ENCODE measurements at regions not wholly inside any gene's neighbourhood (a gene's known extent, or its start where the extent isn't known, plus 50 kb on each side); places are given as distances from the start of the nearest gene placed in this dataset.

DNA sequence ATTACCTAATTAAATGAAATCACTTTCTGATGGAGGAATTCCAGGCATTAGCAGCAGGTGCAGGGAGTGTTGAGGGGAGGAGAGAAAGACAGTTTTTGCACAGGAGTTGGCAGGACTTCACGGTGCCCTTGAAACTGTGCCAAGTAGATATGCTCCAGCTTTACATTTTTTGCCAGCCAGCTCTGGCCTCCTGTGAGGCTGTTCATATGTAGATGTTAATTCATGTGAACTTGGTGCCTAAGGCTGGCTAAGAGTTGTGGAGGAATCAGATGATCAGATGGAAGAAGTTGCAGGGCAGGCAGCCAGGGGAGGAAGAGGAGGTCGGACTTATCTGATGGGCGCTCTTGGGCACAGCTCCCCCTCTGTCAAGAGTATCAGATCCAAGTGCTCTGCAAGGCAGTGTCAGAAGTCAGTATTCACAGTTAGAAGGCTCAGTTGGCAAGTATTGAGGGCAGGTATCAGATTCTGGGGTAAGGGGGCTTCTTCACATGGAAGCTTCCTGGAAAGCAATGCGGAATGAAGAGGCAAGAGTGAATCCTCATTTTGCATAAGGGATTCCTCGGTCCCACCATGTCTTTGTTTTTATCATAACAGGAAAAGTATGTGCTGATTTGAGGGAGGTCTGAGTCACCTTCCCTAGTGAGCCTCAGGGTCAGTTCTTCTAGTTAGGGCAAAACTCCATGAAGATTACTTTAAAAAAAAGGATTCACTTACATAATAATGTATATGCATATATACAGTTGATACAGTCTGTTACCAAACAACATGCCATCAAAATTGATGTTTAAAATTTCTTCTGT is 172.6 kb upstream of the UMPS start:
- Histone ChIP-seq H3K9me3 (ENCODE audit: insufficient read depth, low read depth) (no peaks in the 10 kb centered on the region), H3K27ac (no peak overlapping the region), H3K9me2 (ENCODE audit: insufficient read depth) (no peaks in the 10 kb centered on the region), H3K36me3 (ENCODE audit: low read depth) (no peaks in the 10 kb centered on the region), H3K27me3 (ENCODE audit: insufficient read depth, low read depth) (peaks cover 53% of the 10 kb centered on the region), H4K20me1 (ENCODE audit: insufficient read depth) (peaks cover 18% of the 10 kb centered on the region), H3K79me2 (ENCODE audit: low read depth) (no peaks in the 10 kb centered on the region), H2AFZ (no peak overlapping the region), H3K4me1 (replicated peaks; ENCODE audit: insufficient read depth) (peaks cover 13% of the 10 kb centered on the region), H3F3A (ENCODE audit: insufficient read depth, low read depth) (peaks cover 9% of the 10 kb centered on the region; the same call in 1 of the 2 replicates), H3K4me3 (no peak overlapping the region), H3K4me2 (no peak overlapping the region; the same call in 1 of the 2 replicates)
- no peak for TF ChIP-seq EZH2 (IDR thresholded peaks at IDR 0.05; ENCODE audit: low read depth)
- TF ChIP-seq, protein P1, sequence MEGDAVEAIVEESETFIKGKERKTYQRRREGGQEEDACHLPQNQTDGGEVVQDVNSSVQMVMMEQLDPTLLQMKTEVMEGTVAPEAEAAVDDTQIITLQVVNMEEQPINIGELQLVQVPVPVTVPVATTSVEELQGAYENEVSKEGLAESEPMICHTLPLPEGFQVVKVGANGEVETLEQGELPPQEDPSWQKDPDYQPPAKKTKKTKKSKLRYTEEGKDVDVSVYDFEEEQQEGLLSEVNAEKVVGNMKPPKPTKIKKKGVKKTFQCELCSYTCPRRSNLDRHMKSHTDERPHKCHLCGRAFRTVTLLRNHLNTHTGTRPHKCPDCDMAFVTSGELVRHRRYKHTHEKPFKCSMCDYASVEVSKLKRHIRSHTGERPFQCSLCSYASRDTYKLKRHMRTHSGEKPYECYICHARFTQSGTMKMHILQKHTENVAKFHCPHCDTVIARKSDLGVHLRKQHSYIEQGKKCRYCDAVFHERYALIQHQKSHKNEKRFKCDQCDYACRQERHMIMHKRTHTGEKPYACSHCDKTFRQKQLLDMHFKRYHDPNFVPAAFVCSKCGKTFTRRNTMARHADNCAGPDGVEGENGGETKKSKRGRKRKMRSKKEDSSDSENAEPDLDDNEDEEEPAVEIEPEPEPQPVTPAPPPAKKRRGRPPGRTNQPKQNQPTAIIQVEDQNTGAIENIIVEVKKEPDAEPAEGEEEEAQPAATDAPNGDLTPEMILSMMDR (conservative IDR thresholded peaks at IDR 0.05): no peak
- BruUV-seq (replicated peaks): no TSS peak
- CTCF ChIA-PET: interaction anchor here (1.4 kb wide), 1 partner anchor 206 kb away, joined by 4 read pairs; no protein-coding TSS in a partner anchor
- intact Hi-C loops (cut with micrococcal nuclease; ENCODE audit: unreplicated experiment): loop anchor here (2.0 to 10.0 kb wide), 4 partner anchors 89 to 1233 kb away; no protein-coding TSS in a partner anchor
- POLR2A ChIA-PET (ENCODE audit: unreplicated experiment): interaction anchor here (0.6 kb wide), 1 partner anchor 1195 kb away, joined by 3 read pairs; no protein-coding TSS in a partner anchor
- DNase-seq: peak; percentile 20 to 39

DNA sequence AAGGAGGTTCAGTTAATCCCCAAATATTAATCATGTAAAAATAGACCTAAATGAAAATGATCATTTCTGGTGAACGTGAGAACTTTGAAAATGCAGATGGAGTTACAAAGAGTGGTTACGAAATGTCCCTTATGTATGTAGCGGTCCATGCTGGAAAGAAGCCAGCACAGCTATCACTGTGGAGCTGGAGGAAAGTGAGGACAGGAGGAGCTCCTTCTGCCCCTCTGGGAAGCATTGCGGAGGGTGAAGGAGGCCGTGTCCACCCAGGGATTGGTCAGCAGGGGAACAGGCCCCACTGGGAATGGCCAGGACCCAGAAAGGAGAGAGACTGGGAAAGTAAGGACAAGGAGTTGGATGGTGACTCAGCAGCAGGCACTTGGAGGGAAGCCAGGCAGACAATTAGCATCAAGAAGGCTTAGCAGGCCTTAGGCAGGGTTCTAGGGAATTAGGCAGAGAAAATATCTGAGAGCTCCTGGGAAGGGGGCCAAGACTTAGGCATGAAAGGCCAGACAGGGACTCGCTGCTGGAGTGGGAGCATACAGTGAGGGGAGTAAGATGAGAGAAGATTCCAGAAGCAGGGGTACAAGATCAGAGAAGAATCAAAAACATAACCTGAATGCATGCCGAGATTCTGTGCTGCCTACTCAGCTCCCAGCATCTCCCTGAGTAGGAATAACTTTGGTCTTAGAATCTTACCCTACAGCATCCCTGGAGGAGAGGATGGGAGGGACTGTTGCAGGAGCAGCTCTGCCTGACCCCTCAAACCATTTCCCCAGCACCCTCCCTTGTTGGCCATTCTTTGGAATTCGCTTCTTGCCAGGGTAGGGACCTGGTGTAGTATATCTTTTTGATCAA is 171.0 kb upstream of the UMPS start:
- Histone ChIP-seq H3K4me1 (replicated peaks; ENCODE audit: insufficient read depth) (peaks cover 8% of the 10 kb centered on the region), H3F3A (ENCODE audit: insufficient read depth, low read depth) (peaks cover 3% of the 10 kb centered on the region; the same call in 1 of the 2 replicates), H3K4me3 (no peak overlapping the region), H3K36me3 (ENCODE audit: low read depth) (no peaks in the 10 kb centered on the region), H3K9me2 (ENCODE audit: insufficient read depth) (no peaks in the 10 kb centered on the region), H2AFZ (no peak overlapping the region), H4K20me1 (ENCODE audit: insufficient read depth) (0 out of 2 replicates have a peak, but pooled peaks cover 3% of the 10 kb centered on the region), H3K4me2 (no peak overlapping the region), H3K27ac (no peak overlapping the region), H3K79me2 (ENCODE audit: low read depth) (no peaks in the 10 kb centered on the region), H3K9me3 (ENCODE audit: insufficient read depth, low read depth) (no peaks in the 10 kb centered on the region), H3K27me3 (ENCODE audit: insufficient read depth, low read depth) (peaks cover 53% of the 10 kb centered on the region)
- ChIA-PET CTCF (interaction anchor here (0.6 to 1.4 kb wide), 10 partner anchors 8 to 1001 kb away, joined by 3 to 5 read pairs (median 3); no protein-coding TSS in a partner anchor), POLR2A (ENCODE audit: unreplicated experiment) (interaction anchor here (0.7 kb wide), 1 partner anchor 1028 kb away, joined by 5 read pairs; no protein-coding TSS in a partner anchor)
- intact Hi-C loops (cut with micrococcal nuclease; ENCODE audit: unreplicated experiment): loop anchor here (2.0 to 10.0 kb wide), 4 partner anchors 90 to 1234 kb away; no protein-coding TSS in a partner anchor
- no peak for TF ChIP-seq EZH2 (IDR thresholded peaks at IDR 0.05; ENCODE audit: low read depth)
- TF ChIP-seq, protein P1 (conservative IDR thresholded peaks at IDR 0.05): no peak
- DNase-seq: peak; percentile 45 to 76
- BruUV-seq (replicated peaks): no TSS peak
